HCT116 (cell line): ENCODE measurements at regions not wholly inside any gene's neighbourhood (a gene's known extent, or its start where the extent isn't known, plus 50 kb on each side); places are given as distances from the start of the nearest gene placed in this dataset.

Source experiments
- ATAC-seq: fragments of 200-7000 bp; cut with Tn5 transposase; 2 replicates; pipeline ENCODE4 v1.9.1; 2020; ENCODE audit warnings: mild to moderate bottlenecking, moderate library complexity
- BruUV-seq: library from RNA; stranded (reverse); fragments of 400-500 nt; replicated peaks from 2 replicates; lab custom pipeline; 2021; lab: Mats Ljungman, UMichigan
- CTCF ChIA-PET: fragments of 300-600 bp; sonication (Branson Sonifier 250); formaldehyde crosslinking; loops from one replicate; lab custom pipeline; 2021; ENCODE audit warnings: antibody characterized with exemption; lab: Charles Lee
- POLR2A ChIA-PET: fragments of 300-600, 350-600 bp; sonication (Branson Sonifier 250); formaldehyde crosslinking; loops from one replicate; lab custom pipeline; 2021; ENCODE audit warnings: antibody characterized with exemption; lab: Charles Lee
- RAD21 ChIA-PET, 2 experiments: fragments of 300-600 bp; sonication (Branson Sonifier 250); formaldehyde crosslinking; loops; one replicate each; lab custom pipeline; 2023; ENCODE audit warnings: low total read pairs in 2 of 2; ENCODE audit not compliant: uncharacterized antibody in 2 of 2, unreplicated experiment in 2 of 2, low non-redundant PET in 1 of 2; lab: Charles Lee
- DNase-seq: peaks from one replicate; pipeline ENCODE4 v3.0.0-alpha.2; 2010; ENCODE audit warnings: low read depth, low spot score
- H2AFZ ChIP-seq: fragments of 200-600 bp; shearing (Covaris generic), sonication (generic); 2 replicates; pipeline ENCODE4 v1.6.1; 2017; ENCODE audit warnings: low read depth, mixed run types, mixed read lengths, antibody characterized with exemption, low read length; ENCODE audit not compliant: poor library complexity, severe bottlenecking
- H3K27ac ChIP-seq: 2 replicates; pipeline ENCODE4 v1.5.1; 2012; ENCODE audit warnings: low read depth, low read length
- H3K27me3 ChIP-seq: fragments of 200-600 bp; sonication (generic); 2 replicates; pipeline ENCODE4 v1.6.1; 2016; ENCODE audit warnings: mixed run types, low read length, mixed read lengths; ENCODE audit not compliant: insufficient read depth
- H3K36me3 ChIP-seq, 2 experiments: fragments of 200-500 bp in 1 of 2; fragments of 200-600 bp in 1 of 2; sonication (Bioruptor generic) in 1 of 2; sonication (generic) in 1 of 2; 2 replicates each; pipeline versions ENCODE4 v1.5.1 to v1.6.1; 2014 to 2016; ENCODE audit warnings: low read length in 2 of 2, inconsistent platforms in 1 of 2, mixed read lengths in 1 of 2, mixed run types in 1 of 2; ENCODE audit not compliant: insufficient read depth in 2 of 2, control insufficient read depth in 1 of 2
- H3K4me1 ChIP-seq, 2 experiments: fragments of 200-600 bp in 1 of 2; sonication (generic) in 1 of 2; 2 replicates each; pipeline versions ENCODE4 v1.5.1 to v1.6.1; 2012 to 2017; ENCODE audit warnings: low read length in 2 of 2, inconsistent platforms in 1 of 2, mild to moderate bottlenecking in 1 of 2, mixed read lengths in 1 of 2, mixed run types in 1 of 2, moderate library complexity in 1 of 2; ENCODE audit not compliant: insufficient read depth in 2 of 2, control insufficient read depth in 1 of 2
- H3K4me2 ChIP-seq: fragments of 200-600 bp; sonication (generic); 2 replicates; pipeline ENCODE4 v1.6.1; 2017; ENCODE audit warnings: mixed run types, low read length, mixed read lengths
- H3K4me3 ChIP-seq, 2 experiments: fragments of 200-600 bp in 1 of 2; sonication (generic) in 1 of 2; replicated peaks in 1 of 2; 2 replicates each; pipeline ENCODE4 v1.5.1; 2011 to 2016; ENCODE audit warnings: low read length in 2 of 2, control low read depth in 1 of 2, low read depth in 1 of 2, mild to moderate bottlenecking in 1 of 2, mixed read lengths in 1 of 2, mixed run types in 1 of 2
- H3K79me2 ChIP-seq: fragments of 200-600 bp; sonication (generic); 2 replicates; pipeline ENCODE4 v1.6.1; 2017; ENCODE audit warnings: mild to moderate bottlenecking, mixed run types, low read length, moderate library complexity, mixed read lengths; ENCODE audit not compliant: insufficient read depth
- H3K9ac ChIP-seq: fragments of 200-600 bp; sonication (generic); 2 replicates; pipeline ENCODE4 v1.6.1; 2016; ENCODE audit warnings: low read length, mixed read lengths
- H3K9me2 ChIP-seq: fragments of 200-600 bp; sonication (generic), shearing (Covaris generic); 2 replicates; pipeline ENCODE4 v1.6.1; 2017; ENCODE audit warnings: mixed run types, mild to moderate bottlenecking, moderate library complexity; ENCODE audit not compliant: insufficient read depth
- H3K9me3 ChIP-seq, 2 experiments: fragments of 200-500 bp in 1 of 2; fragments of 200-600 bp in 1 of 2; sonication (Bioruptor generic) in 1 of 2; sonication (generic) in 1 of 2; 2 replicates each; pipeline ENCODE4 v1.6.1; 2014 to 2017; ENCODE audit warnings: low read length in 2 of 2, mixed read lengths in 2 of 2, inconsistent platforms in 1 of 2, low read depth in 1 of 2, mild to moderate bottlenecking in 1 of 2, mixed run types in 1 of 2, moderate library complexity in 1 of 2; ENCODE audit not compliant: control insufficient read depth in 1 of 2, insufficient read depth in 1 of 2
- H4K20me1 ChIP-seq: fragments of 200-600 bp; sonication (generic), shearing (Covaris generic); 2 replicates; pipeline ENCODE4 v1.6.1; 2017; ENCODE audit warnings: mixed run types, mild to moderate bottlenecking, moderate library complexity; ENCODE audit not compliant: insufficient read depth
- CEBPB ChIP-seq: IDR thresholded peaks from 2 replicates; pipeline ENCODE4 v1.6.1; 2012; ENCODE audit warnings: low read depth
- CTCF ChIP-seq, 3 experiments: fragments of 200-600 bp in 1 of 3; sonication (generic) in 1 of 3; IDR thresholded peaks in 2 of 3; conservative IDR thresholded peaks in 1 of 3; 2 replicates each; pipeline ENCODE4 v1.5.1; 2012 to 2017; ENCODE audit warnings: low read depth in 2 of 3, low read length in 2 of 3, antibody characterized with exemption in 1 of 3, borderline replicate concordance in 1 of 3, control low read depth in 1 of 3, mild to moderate bottlenecking in 1 of 3, mixed read lengths in 1 of 3, mixed run types in 1 of 3, moderate library complexity in 1 of 3; ENCODE audit not compliant: insufficient read depth in 1 of 3
- EGR1 ChIP-seq: IDR thresholded peaks from 2 replicates; pipeline ENCODE4 v1.6.1; 2012; ENCODE audit warnings: low read depth
- ELF1 ChIP-seq: IDR thresholded peaks from 2 replicates; pipeline ENCODE4 v1.6.1; 2012; ENCODE audit warnings: low read depth, borderline replicate concordance
- EZH2 ChIP-seq: fragments of 200-600 bp; sonication (generic); IDR thresholded peaks from 2 replicates; pipeline ENCODE4 v1.6.1; 2017; ENCODE audit warnings: antibody characterized with exemption, mixed run types
- EZH2phosphoT487 ChIP-seq: fragments of 200-600 bp; IDR thresholded peaks from 2 replicates; pipeline ENCODE4 v1.6.1; 2018; ENCODE audit warnings: antibody characterized with exemption, borderline replicate concordance
- JUND ChIP-seq: IDR thresholded peaks from 2 replicates; pipeline ENCODE4 v1.6.1; 2012
- MAX ChIP-seq: IDR thresholded peaks from 2 replicates; pipeline ENCODE4 v1.6.1; 2012
- POLR2A ChIP-seq: IDR thresholded peaks from 2 replicates; pipeline ENCODE4 v1.7.0; 2011; ENCODE audit warnings: borderline replicate concordance; ENCODE audit not compliant: insufficient read depth, insufficient read length; ENCODE audit errors: extremely low read depth
- POLR2AphosphoS5 ChIP-seq: IDR thresholded peaks from 2 replicates; pipeline ENCODE4 v1.6.1; 2011; ENCODE audit warnings: mild to moderate bottlenecking, low read depth, low read length, moderate library complexity
- RAD21 ChIP-seq: IDR thresholded peaks from 2 replicates; pipeline ENCODE4 v1.6.1; 2012; ENCODE audit warnings: low read depth, mild to moderate bottlenecking
- SIN3A ChIP-seq: IDR thresholded peaks from 2 replicates; pipeline ENCODE4 v1.6.1; 2012; ENCODE audit warnings: low read depth
- SP1 ChIP-seq: IDR thresholded peaks from 2 replicates; pipeline ENCODE4 v1.6.1; 2012; ENCODE audit warnings: low read depth
- SRF ChIP-seq: IDR thresholded peaks from 2 replicates; pipeline ENCODE4 v1.6.1; 2012; ENCODE audit warnings: low read depth
- TCF7L2 ChIP-seq: IDR thresholded peaks from 2 replicates; pipeline ENCODE4 v1.7.0; 2011; ENCODE audit warnings: borderline replicate concordance, inconsistent platforms; ENCODE audit not compliant: insufficient read depth, insufficient read length; ENCODE audit errors: extremely low read depth
- YY1 ChIP-seq: IDR thresholded peaks from 2 replicates; pipeline ENCODE4 v1.6.1; 2011; ENCODE audit warnings: low read length, low read depth, moderate library complexity, mild to moderate bottlenecking; ENCODE audit not compliant: insufficient replicate concordance; ENCODE audit errors: extremely low read depth
- ZBTB33 ChIP-seq: IDR thresholded peaks from 2 replicates; pipeline ENCODE4 v1.6.1; 2011; ENCODE audit warnings: mild to moderate bottlenecking, low read length, moderate library complexity; ENCODE audit not compliant: insufficient replicate concordance; ENCODE audit errors: extremely low read depth
- ZFX ChIP-seq: fragments of 450-650 bp; IDR thresholded peaks from 2 replicates; pipeline ENCODE4 v1.6.1; 2017
- ZNF274 ChIP-seq: fragments of 200-500 bp; sonication (Bioruptor generic); IDR thresholded peaks from 2 replicates; pipeline ENCODE4 v1.6.1; 2014; ENCODE audit warnings: mild to moderate bottlenecking, low read depth, low read length, inconsistent platforms
- intact Hi-C: fragments of 100-400 bp; cut with micrococcal nuclease; formaldehyde crosslinking; loops from 2 replicates; pipeline ENCODE4 v1.10.0; 2022

GRCh38 chr10:46234431-46235060 lies 52.3 kb upstream of the ANTXRL start:
- Histone ChIP-seq H3K4me1 (no peaks in the 10 kb centered on the region), H3K79me2 (no peaks in the 10 kb centered on the region), H3K9me3 (no peaks in the 10 kb centered on the region), H2AFZ (no peak overlapping the region), H3K9me2 (no peaks in the 10 kb centered on the region), H3K36me3 (no peaks in the 10 kb centered on the region), H3K9ac (no peak overlapping the region), H3K4me3 (no peak overlapping the region), H4K20me1 (no peaks in the 10 kb centered on the region), H3K4me2 (no peak overlapping the region), H3K27me3 (no peaks in the 10 kb centered on the region)
- DNase-seq: no peak
- no peak for ATAC-seq
- intact Hi-C loops: no loop called here
- BruUV-seq: no TSS peak
- RAD21 ChIA-PET: no interaction called here
- no peak for TF ChIP-seq POLR2A
- no peak for TF ChIP-seq TCF7L2
- TF ChIP-seq ZBTB33: no peak
- no peak for TF ChIP-seq SP1
- TF ChIP-seq ZFX: no peak
- TF ChIP-seq MAX: no peak
- no peak for TF ChIP-seq YY1
- TF ChIP-seq CTCF (IDR thresholded peaks at IDR 0.05 in 2 of 3, conservative IDR thresholded peaks at IDR 0.05 in 1 of 3; ENCODE audit: borderline replicate concordance in 1 of 3, insufficient read depth in 1 of 3, low read depth in 2 of 3, low read length in 2 of 3): no peak
- TF ChIP-seq EZH2: no peak
- no peak for TF ChIP-seq CEBPB
- TF ChIP-seq POLR2AphosphoS5: no peak
- no peak for TF ChIP-seq SIN3A
- no peak for TF ChIP-seq JUND
- TF ChIP-seq RAD21: no peak
- no peak for TF ChIP-seq SRF
- TF ChIP-seq EGR1: no peak
- TF ChIP-seq EZH2phosphoT487: no peak
- TF ChIP-seq ELF1: no peak
- no peak for TF ChIP-seq ZNF274
- TF ChIP-seq, all 23 proteins: peak for 0
- ChIA-PET CTCF (no interaction called here), POLR2A (no interaction called here)
- no peak overlapping the region for H3K27ac ChIP-seq
